SK-N-MC (cell line): ENCODE measurements at regions not wholly inside any gene's neighbourhood (a gene's known extent, or its start where the extent isn't known, plus 50 kb on each side); places are given as distances from the start of the nearest gene placed in this dataset.

Source experiments
- EZH2 ChIP-seq: fragments of 200-600 bp; sonication (generic); IDR thresholded peaks from one replicate; pipeline ENCODE4 v1.6.1; 2017; ENCODE audit warnings: antibody characterized with exemption
- FOXP2 ChIP-seq: optimal IDR thresholded peaks from 2 replicates; pipeline ENCODE3; 2011; ENCODE audit warnings: mild to moderate bottlenecking, moderate library complexity; ENCODE audit not compliant: insufficient read depth; ENCODE audit errors: extremely low read length, control extremely low read depth
- POLR2AphosphoS5 ChIP-seq: IDR thresholded peaks from 2 replicates; pipeline ENCODE4 v1.6.1; 2012; ENCODE audit warnings: mild to moderate bottlenecking, low read depth, low read length, borderline replicate concordance

DNA sequence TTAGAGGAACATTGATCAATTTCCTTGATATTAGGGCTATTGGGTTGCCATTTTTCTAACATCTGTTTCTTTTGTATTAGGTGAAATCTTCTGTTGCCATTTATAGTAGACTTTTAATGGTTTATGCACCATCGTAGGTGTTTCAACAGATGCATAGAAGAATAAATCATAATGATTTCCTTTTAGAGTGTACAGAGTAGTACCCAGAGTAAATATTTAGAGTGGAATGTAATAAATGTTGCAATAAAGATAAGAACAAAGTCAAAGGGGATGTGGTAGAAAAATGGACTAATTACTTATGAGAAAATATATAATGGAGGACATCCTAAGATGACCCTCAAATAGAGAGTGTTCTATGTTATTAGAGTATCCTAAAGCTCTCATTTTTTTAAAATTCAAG, 643.0 kb upstream of the CITED2 start:
- TF ChIP-seq POLR2AphosphoS5, result no peak
- TF ChIP-seq EZH2, result no peak
- no peak for TF ChIP-seq FOXP2
